GM19455 (cell line): ENCODE measurements at regions not wholly inside any gene's neighbourhood (a gene's known extent, or its start where the extent isn't known, plus 50 kb on each side); places are given as distances from the start of the nearest gene placed in this dataset.
"Not testable (repeated sequence)": the region's sequence is repeated elsewhere in the genome, so short reads cannot be mapped to it uniquely, and the experiment has no call there.

Experiments used
- ATAC-seq: cut with Tn5 transposase; IDR thresholded peaks from one replicate; pipeline ENCODE4 v1.9.1; 2021; ENCODE audit not compliant: unreplicated experiment

DNA sequence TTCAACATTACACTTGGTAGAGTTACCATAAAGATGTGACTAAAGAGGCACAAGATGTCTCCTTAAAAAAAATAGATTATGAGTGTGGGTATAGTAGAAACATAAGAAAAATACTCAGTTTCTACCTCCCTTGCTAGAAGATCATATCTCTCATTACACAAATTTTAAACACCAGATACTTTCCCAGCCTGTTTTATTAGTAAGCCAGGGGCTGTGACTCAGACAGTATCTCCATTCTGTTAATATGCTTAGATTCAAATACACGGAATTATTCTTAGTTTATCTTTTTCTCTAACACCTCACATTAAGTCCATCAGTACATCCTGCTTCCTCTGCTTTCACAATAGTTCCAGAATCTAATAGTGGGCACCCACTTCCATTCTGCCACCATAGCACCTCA lies 561.8 kb upstream of the ADAMTS5 start:
- ATAC-seq: no peak

GRCh38 chr21:27526451-27526850 lies 559.6 kb upstream of the ADAMTS5 start:
- ATAC-seq: no peak

GRCh38 chr21:27525780-27526179 lies 558.9 kb upstream of the ADAMTS5 start:
- ATAC-seq: no peak

DNA sequence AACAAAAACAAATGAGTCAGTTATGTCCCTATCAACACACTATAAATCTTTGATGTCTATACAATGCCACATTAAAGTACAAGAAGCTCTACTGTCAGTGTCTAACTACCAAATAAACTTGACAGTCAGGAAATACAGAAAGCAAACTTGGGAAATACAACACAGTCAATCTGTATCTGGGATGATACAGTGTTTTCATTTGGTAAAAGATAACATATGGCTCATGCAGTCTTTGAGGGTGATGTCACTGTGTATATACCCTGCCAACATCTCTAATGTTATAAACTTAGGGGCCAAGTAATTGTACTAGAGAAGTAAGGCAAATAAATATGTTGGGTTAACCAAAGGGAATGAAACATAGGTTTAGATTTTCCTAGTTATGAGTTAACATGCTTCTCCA lies 552.5 kb upstream of the ADAMTS5 start:
- no peak for ATAC-seq

DNA sequence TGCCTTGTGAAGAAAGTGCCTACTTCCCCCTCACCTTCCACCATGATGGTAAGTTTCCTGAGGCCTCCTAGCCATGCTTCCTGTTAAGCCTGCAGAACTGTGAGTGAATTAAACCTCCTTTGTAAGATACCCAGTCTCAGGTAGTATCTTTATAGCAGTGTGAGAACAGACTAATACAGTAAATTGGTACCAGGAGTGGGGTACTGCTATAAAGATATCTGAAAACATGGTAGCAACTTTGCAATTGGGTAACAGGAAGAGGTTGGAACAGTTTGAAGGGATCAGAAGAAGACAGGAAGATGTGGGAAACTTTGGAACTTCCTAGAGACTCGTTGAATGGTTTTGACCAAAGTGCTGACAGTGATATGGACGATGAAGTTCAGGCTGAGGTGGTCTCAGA lies 550.3 kb upstream of the ADAMTS5 start:
- not testable (repeated sequence) for ATAC-seq

DNA sequence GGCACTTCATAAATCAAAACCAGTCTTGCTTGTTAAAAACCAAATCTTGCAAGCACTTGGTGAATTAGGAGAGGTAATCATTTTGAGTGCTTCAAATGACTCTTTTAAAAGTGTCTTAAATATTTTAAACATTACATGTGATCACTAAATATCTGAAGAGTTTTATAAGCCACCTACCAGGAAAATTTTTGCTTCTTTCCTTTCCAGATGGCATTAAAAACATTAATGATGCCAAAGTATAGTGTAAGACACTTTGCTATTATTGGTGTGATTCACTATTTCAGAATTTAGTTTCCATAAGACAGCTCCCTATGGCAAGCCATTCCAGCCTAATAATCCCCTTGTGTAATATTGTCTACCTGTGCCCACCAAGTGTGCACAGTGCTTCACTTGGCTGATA lies 548.8 kb upstream of the ADAMTS5 start:
- ATAC-seq: no peak

DNA sequence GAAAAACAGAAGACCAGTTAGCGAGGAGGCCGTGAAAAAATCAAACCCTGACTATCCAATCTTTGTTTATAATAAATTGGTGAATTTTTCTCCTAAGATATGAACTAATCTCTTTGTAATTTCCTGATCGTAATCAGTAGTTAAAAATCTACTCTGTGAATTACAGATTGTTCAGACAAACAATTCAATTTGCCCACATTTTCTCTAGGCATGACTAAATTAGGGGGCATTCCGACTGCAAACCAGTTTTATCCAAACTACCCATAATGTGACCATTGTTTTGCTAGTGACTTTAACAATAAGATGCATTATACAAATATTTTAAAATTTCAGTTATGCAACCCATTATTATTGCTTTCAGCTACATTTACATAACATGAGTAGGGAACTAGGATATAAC lies 546.9 kb upstream of the ADAMTS5 start:
- ATAC-seq: no peak

DNA sequence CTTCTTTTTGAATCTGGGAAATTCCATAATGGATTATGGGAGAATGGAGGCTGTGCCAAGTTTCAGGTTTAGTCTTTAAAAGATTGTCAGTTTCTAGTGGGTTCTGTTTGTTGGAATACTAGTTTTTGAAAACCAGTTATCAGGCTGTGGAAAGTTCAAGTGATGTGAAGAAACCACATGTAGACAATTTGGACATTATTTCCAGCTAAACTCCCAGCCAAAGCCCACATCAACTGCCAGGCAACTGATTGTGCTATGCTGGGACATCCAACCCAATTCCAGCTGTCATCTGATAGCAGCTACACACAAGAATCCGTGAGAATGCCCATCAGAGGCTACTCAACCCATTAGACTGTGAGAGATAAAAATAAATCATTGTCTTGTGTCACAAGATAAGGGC lies 546.1 kb upstream of the ADAMTS5 start:
- ATAC-seq: no peak

DNA sequence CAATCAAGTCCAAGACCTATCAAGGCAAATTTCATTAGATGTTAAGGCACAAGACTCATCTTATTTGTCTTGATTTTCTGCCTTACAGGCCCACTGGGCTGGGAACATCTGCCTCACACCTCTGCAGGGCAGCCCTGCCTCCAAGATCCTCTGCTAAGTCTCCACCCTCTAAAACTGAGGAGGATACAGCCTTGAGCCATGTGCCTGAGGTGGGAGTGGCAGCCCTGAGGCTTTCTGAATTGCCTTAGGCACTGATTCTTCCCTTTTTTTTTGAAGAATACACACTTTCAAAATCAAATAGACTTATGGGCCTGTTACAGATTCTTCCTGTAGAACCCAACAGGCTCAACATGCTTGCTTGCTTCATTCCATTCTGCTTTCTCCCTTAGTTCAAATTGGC lies 544.3 kb upstream of the ADAMTS5 start:
- ATAC-seq: no peak

DNA sequence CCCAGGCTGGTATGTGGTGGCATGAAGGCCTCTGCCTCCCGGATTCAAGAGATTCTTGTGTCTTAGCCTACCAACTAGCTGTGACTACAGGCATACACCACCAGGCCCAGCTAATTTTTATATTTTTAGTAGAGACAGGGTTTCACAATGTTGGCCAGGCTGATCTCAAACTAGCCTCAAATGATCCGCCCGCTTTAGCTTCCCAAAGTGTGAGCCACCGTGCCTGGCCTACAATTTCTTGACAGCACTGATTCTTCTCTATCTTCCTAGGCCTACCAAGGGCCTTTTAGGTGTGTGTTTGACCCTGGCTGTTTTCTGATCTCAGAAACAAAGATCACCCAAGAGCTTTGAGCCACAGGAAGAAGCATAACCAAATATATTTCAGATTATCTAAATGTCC lies 540.8 kb upstream of the ADAMTS5 start:
- ATAC-seq: no peak

GRCh38 chr21:27505516-27505915 lies 538.6 kb upstream of the ADAMTS5 start:
- ATAC-seq: no peak

DNA sequence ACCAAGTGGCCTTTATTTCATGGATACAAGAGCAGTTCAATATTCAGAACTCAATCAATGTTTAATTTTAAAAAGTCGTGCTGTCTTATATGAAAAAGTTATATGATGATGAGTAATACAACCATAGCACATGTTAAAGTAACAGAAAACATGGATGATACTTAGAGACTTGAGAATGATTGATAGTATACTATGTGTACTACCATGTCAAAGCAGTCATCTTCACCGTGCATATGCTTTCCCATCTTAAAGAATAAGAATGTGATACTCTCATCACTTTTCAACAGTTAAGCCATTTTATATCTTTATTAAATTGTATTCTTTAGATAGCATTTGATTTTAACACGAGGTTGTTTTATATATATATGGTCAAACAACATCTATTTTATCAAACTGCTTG lies 535.9 kb upstream of the ADAMTS5 start:
- no peak for ATAC-seq

DNA sequence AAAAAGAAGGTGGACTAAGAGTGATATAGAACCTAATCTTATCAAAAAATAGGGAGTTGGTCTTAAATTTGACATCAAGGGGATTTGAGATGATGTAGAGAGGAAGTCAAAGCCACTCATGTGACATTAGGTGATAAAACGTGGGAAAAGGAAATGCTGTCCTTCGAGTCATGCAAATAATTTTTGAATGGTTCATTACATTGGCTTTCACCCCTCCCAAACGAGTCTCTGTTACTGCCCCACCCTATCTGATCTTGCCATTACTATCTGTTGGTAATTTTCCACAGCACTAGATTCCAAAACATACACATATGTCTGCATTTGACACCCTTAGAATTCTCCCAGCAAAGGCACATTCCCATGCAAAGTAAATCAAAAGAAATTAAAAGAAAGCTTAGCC lies 531.1 kb upstream of the ADAMTS5 start:
- no peak for ATAC-seq

DNA sequence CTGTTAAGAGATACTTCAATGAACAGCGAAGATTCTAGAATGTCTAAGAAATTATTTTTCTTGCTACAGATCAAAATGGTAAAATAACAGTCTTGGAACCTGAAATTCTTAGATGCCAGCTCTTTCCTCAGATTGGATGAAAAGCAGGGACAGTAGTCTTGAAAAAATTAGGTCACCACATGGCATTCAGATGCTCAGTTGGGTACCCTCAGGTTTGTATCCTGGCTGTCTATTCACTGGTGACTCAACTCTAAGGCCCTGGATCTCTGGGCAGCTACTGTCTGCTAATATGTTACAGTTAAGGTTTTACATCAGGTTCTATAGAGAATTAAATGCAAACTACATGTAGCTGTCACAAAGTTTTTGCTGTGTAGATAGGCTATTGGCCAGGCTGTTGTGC lies 528.9 kb upstream of the ADAMTS5 start:
- ATAC-seq: no peak

GRCh38 chr21:27493542-27493941 lies 526.7 kb upstream of the ADAMTS5 start:
- ATAC-seq: no peak

GRCh38 chr21:27487676-27488075 lies 520.8 kb upstream of the ADAMTS5 start:
- no peak for ATAC-seq

DNA sequence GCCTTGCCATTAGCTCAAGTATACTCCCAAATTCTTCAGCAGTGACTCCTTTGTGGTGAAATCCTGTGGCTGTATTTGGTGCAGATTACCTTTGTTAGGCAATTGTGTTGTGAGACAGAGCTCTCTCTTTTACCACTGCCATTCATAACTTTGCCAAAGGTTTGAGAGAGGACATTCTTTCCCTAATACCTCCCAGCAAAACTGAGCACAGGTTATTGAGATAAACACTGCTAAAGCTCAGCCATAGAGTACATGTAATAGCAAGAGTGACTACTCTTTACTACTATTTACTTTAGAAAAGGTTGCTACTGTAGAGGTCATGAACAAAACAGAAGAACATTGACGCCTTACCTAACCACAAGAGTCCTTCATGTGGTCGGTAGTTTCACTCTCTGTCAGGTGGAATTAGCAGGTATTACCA lies 514.0 kb upstream of the ADAMTS5 start:
- ATAC-seq: no peak

DNA sequence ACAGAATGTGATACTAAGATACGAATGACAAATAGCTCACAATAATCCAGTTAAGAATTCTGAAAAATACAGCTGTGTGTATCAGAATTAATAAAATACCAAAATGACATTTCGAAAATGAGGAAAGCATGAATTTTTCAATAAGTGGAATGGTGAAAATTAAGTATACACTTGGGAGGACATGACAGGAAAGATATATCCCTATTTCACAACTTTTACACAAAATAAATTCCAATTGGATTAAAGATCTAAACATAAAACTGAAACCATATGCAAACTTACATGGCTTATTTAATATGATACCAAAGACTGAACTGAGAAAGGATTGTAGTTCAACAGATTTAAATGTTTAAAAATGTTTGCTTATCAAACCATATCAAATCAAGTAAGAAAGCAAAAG lies 510.4 kb upstream of the ADAMTS5 start:
- no peak for ATAC-seq

DNA sequence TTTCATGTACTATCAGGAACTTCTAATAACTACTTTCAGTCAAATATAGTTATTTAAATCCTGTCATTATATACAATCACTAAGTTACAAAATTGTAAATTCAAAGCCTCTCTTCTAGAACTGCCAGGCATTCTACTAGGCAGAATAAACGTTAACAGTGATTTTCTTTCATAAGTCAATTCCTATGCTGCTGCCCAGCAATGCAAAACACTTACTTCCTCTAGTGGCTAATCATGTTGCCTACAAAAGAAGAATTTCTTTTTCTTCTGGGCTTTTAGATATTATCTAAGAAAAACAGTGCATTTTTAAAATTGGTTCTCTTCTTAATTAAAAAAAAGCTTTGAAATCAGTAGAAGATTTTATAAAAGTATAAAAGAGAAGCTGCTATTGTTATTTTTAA lies 509.8 kb upstream of the ADAMTS5 start:
- ATAC-seq: no peak

DNA sequence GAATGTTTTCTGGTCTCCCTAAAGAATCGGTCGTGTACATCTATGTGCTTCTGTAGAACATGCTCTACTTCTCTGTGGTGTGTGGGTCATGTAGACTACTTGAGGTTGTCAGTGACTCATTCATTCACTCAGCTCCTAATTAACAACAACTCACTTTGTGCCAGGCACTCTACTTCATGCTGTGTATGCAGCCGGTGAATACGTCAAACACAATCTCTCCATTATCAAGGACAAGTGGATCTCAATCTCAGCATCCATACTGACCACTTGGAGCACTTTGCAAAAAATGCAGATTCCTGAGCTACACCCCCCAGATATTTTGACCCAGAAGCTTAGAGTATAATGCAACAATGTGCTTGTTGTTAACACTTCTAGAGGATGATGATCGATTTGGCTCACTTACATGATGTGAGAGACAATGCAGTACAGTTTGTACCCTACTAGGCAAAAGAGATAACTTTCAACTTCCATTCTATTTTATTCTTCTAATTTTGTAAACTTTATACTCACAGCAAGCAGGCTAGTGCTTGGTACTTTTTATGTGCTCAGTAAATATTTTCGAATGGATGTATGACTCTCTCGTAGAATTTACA lies 508.6 kb upstream of the ADAMTS5 start:
- no peak for ATAC-seq

DNA sequence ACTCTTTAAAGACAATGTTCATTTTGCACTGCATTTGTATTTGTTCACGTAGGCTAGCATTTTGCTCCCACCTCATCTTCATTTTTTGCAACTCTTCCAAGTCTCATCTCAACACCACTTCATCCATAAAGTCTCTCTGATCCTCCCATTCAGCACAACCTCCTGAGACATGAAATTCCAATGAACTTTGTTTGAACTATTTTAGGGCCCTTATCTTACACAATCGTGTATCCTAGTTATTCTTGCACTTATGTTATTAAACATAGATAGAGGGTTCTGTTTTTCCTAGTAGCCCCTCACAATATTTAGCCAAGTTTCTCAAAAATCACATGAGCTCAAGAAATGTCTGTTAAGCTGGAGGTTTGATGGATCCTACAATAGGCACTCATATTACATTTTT lies 500.5 kb upstream of the ADAMTS5 start:
- no peak for ATAC-seq

DNA sequence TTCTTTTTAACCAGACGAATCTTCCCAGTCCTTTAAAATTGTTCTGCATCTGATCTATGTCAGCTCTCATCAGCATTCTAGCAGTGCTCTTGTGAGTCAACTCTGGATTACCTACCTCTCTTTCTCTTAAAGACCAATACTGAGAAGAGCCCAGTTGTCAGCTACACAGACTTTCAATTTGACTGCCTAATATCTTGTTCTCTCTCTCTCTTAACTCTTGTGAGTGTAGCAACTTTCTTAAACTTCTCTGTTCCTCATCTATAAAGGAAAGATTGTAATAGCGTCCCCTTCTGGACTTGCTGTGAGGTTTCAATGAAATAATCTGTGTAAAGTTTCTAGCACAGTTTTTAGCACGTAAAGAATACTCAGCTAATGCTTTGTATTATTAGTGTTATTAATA lies 499.3 kb upstream of the ADAMTS5 start:
- ATAC-seq: no peak

- ATAC-seq: no peak
These were observed 497.8 kb upstream of the ADAMTS5 start for GRCh38 chr21:27464648-27465047.

DNA sequence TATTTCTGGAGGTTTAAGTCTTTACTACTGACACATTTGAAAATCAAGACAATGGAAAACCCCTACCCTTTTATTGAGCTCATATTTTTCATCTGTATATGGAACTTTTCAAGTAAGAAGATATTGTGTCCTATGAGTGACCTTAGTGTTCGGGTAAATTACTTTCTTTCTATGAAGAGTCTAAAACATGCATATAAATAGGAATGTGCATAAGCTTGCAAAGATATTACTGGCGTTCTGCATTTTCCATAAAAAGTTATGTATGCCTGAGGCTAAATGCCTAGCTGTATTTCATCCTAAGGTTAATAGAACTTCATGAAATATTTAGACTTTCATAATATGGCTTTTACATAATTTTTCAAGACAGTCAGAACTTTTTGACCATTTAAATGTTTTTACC lies 495.8 kb upstream of the ADAMTS5 start:
- no peak for ATAC-seq
